Right lobe of liver (tissue), 6 donors: ENCODE measurements at regions not wholly inside any gene's neighbourhood (a gene's known extent, or its start where the extent isn't known, plus 50 kb on each side); places are given as distances from the start of the nearest gene placed in this dataset.
"Not testable (repeated sequence)": the region's sequence is repeated elsewhere in the genome, so short reads cannot be mapped to it uniquely, and the experiment has no call there.

Experiments
- ATAC-seq, 4 donors: fragments of 200-7000 bp; cut with Tn5 transposase; one replicate each; pipeline ENCODE4 v1.9.1; 2020; ENCODE audit warnings: mild to moderate bottlenecking in 4 of 4, moderate library complexity in 4 of 4
- DNase-seq, 3 donors: peaks; one replicate each; pipeline ENCODE4 v3.0.0-alpha.2; 2020
- H3K27ac ChIP-seq, 3 donors: fragments of 200-600 bp; one replicate each; pipeline ENCODE4 v1.8.0; 2022
- H3K27me3 ChIP-seq, 2 donors: fragments of 200-600 bp; one replicate each; pipeline ENCODE4 v1.8.0; 2022
- H3K36me3 ChIP-seq, 4 donors: fragments of 200-600 bp; sonication (generic) in 1 of 4; one replicate each; pipeline versions ENCODE4 v1.5.1 to v1.8.0; 2017 to 2022; ENCODE audit warnings: control low read depth in 1 of 4
- H3K4me1 ChIP-seq, 4 donors: fragments of 200-600 bp; sonication (generic) in 1 of 4; one replicate each; pipeline versions ENCODE4 v1.5.1 to v1.8.0; 2017 to 2022; ENCODE audit warnings: control low read depth in 1 of 4
- H3K4me3 ChIP-seq, 3 donors: fragments of 200-600 bp; one replicate each; pipeline ENCODE4 v1.8.0; 2022
- H3K9me3 ChIP-seq, 4 donors: fragments of 200-600 bp; sonication (generic) in 1 of 4; one replicate each; pipeline versions ENCODE4 v1.5.1 to v1.8.0; 2017 to 2022; ENCODE audit warnings: control low read depth in 1 of 4
- POLR2A ChIP-seq: fragments of 450-650 bp; IDR thresholded peaks from one replicate; pipeline ENCODE4 v1.6.1; 2017; ENCODE audit warnings: antibody characterized with exemption, mild to moderate bottlenecking
- WGBS: methylation state at CpG from one replicate; pipeline ENCODE4 v1.1.6; 2018; ENCODE audit warnings: low coverage, low lambda C conversion rate; ENCODE audit not compliant: insufficient coverage; ENCODE audit errors: missing lambda C conversion rate; 5-methylcytosine and 5-hydroxymethylcytosine counted together
- intact Hi-C, 2 donors: fragments of 100-400 bp; cut with DNase I; formaldehyde crosslinking; loops; one replicate each; pipeline versions ENCODE4 v1.11.2 to v1.14.1; 2022
- TF ChIP-seq, protein P1 (sequence below), 4 donors: fragments of 200-600 bp in 3 of 4; fragments of 450-650 bp in 1 of 4; IDR thresholded peaks; one replicate each; pipeline versions ENCODE4 v1.5.1 to v1.8.0; 2016 to 2022; ENCODE audit warnings: antibody characterized with exemption in 4 of 4, mild to moderate bottlenecking in 2 of 4
- donor health status: DM: no; HTN: yes; CAD: no.
- donor health status: DM: no; HTN: no; CAD: no.
- donor health status: DM: no; HTN: no; CAD: no.
- donor health status: DM: no; HTN: yes; CAD: no.
- donor health status: DM: no; HTN: yes; CAD: no.

- Histone ChIP-seq H3K27ac (no peak overlapping the region), H3K36me3 (no peaks in the 10 kb centered on the region), H3K4me1 (no peaks in the 10 kb centered on the region), H3K4me3 (no peak overlapping the region), H3K27me3 (no peaks in the 10 kb centered on the region), H3K9me3 (peaks cover 0 to 3% (median 0%) of the 10 kb centered on the region in 4 donors)
- WGBS = 92% methylated on average over 3 of the region's 3 CpGs
- no peak for TF ChIP-seq POLR2A
- TF ChIP-seq, protein P1, sequence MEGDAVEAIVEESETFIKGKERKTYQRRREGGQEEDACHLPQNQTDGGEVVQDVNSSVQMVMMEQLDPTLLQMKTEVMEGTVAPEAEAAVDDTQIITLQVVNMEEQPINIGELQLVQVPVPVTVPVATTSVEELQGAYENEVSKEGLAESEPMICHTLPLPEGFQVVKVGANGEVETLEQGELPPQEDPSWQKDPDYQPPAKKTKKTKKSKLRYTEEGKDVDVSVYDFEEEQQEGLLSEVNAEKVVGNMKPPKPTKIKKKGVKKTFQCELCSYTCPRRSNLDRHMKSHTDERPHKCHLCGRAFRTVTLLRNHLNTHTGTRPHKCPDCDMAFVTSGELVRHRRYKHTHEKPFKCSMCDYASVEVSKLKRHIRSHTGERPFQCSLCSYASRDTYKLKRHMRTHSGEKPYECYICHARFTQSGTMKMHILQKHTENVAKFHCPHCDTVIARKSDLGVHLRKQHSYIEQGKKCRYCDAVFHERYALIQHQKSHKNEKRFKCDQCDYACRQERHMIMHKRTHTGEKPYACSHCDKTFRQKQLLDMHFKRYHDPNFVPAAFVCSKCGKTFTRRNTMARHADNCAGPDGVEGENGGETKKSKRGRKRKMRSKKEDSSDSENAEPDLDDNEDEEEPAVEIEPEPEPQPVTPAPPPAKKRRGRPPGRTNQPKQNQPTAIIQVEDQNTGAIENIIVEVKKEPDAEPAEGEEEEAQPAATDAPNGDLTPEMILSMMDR (IDR thresholded peaks at IDR 0.05) = no peak
- ATAC-seq = no peak
- no peak for DNase-seq
- intact Hi-C loops = no loop called here
These were observed 75.9 kb upstream of the ZNF746 start for GRCh38 chr7:149573519-149573918.

GRCh38 chr7:149572920-149573319 is 75.3 kb upstream of the ZNF746 start:
- ATAC-seq, DNase-seq, H3K9me3 ChIP-seq, H3K27ac ChIP-seq, H3K36me3 ChIP-seq, H3K27me3 ChIP-seq, H3K4me1 ChIP-seq, H3K4me3 ChIP-seq, intact Hi-C loops: not testable (repeated sequence)
- 92% methylated on average over 7 of the region's 8 CpGs for WGBS

GRCh38 chr7:149570784-149571183 is 73.2 kb upstream of the ZNF746 start:
- Histone ChIP-seq H3K4me1 (no peaks in the 10 kb centered on the region), H3K27me3 (no peaks in the 10 kb centered on the region), H3K36me3 (no peaks in the 10 kb centered on the region), H3K9me3 (peaks cover 0 to 3% (median 0%) of the 10 kb centered on the region in 4 donors), H3K4me3 (no peak overlapping the region), H3K27ac (no peak overlapping the region)
- intact Hi-C loops = no loop called here
- no peak for ATAC-seq
- 95% methylated on average over 4 of the region's 11 CpGs for WGBS
- DNase-seq = no peak
- no peak for TF ChIP-seq POLR2A
- TF ChIP-seq, protein P1 (IDR thresholded peaks at IDR 0.05) = no peak

- H3K4me3 ChIP-seq = no peak overlapping the region
- no peak for DNase-seq
- no peaks in the 10 kb centered on the region for H3K27me3 ChIP-seq
- 98% methylated on average over 10 of the region's 12 CpGs for WGBS
- no peaks in the 10 kb centered on the region for H3K4me1 ChIP-seq
- intact Hi-C loops = no loop called here
- no peak for TF ChIP-seq POLR2A
- TF ChIP-seq, protein P1 (IDR thresholded peaks at IDR 0.05) = no peak
- no peak overlapping the region for H3K27ac ChIP-seq
- peaks cover 0 to 3% (median 0%) of the 10 kb centered on the region in 4 donors for H3K9me3 ChIP-seq
- no peak for ATAC-seq
- H3K36me3 ChIP-seq = no peaks in the 10 kb centered on the region
These were observed 72.3 kb upstream of the ZNF746 start for GRCh38 chr7:149569726-149570422.

DNA sequence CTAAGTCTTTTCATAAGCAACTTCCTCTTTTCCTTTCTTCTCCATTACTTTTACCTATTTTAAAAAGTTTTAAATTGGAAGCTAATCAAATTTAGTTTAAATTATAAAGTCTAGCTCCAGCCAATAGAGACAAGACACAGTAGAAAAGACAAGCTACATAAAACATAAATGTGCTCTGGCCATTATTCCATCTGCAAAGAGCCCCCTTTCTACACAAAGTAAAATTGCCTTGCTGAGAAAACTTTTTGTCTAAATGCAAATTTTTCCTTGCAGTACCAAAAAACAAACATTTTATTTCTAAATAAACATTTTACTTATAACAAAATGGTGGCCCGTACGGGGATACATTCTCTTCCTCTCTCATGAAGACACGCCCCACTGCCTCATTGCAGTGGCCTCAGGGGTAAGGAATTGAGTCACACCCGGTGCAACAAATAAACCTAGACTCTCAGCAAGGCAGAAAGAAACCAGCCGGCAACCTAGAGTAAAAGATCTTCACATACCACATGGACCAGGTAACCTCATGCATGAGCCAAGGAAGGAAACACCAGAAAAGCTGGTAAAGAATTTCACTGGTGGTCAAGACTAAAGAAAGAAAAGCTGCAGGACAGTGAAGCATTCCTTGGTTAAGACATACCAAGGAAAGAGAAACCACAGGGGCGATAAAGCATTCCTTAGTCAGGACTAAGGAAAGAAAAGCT is 71.6 kb upstream of the ZNF746 start:
- intact Hi-C loops = no loop called here
- TF ChIP-seq, protein P1 (IDR thresholded peaks at IDR 0.05) = no peak
- no peak for TF ChIP-seq POLR2A
- WGBS = 97% methylated on average over 6 of the region's 6 CpGs

More for the DNA sequence above, 71.6 kb upstream of the ZNF746 start:
- Histone ChIP-seq H3K9me3 (peaks cover 0 to 3% (median 0%) of the 10 kb centered on the region in 4 donors), H3K36me3 (no peaks in the 10 kb centered on the region), H3K27me3 (no peaks in the 10 kb centered on the region), H3K27ac (no peak overlapping the region), H3K4me3 (no peak overlapping the region), H3K4me1 (no peaks in the 10 kb centered on the region)
- DNase-seq (no peak), ATAC-seq (no peak)
